ENCODE measurements at regions not wholly inside any gene's neighbourhood (a gene's known extent, or its start where the extent isn't known, plus 50 kb on each side); places are given as distances from the start of the nearest gene placed in this dataset.
A peak's percentile ranks its signal among the peaks of the same experiment; 100 is the strongest.

DNA sequence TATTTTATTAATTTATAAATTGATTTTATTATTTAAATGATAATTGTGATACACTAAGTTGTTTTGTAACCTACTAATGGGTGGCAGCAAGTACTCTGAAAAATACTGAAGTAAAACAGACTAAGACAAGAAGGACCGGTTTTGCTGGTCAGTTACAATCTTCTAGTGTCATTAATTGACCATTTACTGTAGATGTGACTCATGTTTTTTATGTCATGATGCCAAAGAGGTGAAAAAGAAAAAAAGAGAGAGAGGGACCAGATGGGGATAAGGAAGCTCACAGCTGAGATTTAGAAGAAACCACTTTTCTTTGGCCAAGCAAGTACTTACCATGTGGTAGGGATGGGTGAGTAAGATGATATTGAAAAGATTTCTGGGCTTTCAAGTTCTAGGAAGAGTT, 955.8 kb upstream of the LRRTM1 start:
- peak; percentile 57 for ATAC-seq

GRCh38 chr2:81250270-81250669, 945.7 kb upstream of the LRRTM1 start:
- no peak for ATAC-seq

GRCh38 chr2:81249152-81249551, 944.6 kb upstream of the LRRTM1 start:
- no peak for ATAC-seq

DNA sequence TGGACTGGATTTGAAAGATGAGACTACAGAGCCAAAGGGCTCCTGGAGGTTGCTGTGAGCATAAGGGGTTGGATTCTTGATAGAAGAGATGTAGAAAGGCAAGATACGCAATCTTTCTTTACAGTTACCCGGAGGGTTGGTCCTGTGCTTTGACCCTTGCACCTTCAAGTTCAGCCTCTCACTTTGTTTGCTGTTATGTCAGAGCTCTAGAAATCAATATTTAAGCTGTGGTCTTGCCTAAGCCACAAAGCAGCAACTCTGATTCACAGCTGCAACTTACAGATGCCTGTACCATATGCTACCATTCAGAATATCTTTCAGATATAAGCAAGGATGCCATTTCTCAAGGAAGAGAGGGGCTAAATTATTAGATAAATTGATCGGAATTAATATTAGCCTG, 943.1 kb upstream of the LRRTM1 start:
- ATAC-seq: no peak

- no peak for ATAC-seq
These were observed 937.9 kb upstream of the LRRTM1 start for GRCh38 chr2:81242501-81242900.

GRCh38 chr2:81238462-81238861, 933.9 kb upstream of the LRRTM1 start:
- ATAC-seq: no peak

- no peak for ATAC-seq
These were observed 931.0 kb upstream of the LRRTM1 start for GRCh38 chr2:81235601-81236000.

DNA sequence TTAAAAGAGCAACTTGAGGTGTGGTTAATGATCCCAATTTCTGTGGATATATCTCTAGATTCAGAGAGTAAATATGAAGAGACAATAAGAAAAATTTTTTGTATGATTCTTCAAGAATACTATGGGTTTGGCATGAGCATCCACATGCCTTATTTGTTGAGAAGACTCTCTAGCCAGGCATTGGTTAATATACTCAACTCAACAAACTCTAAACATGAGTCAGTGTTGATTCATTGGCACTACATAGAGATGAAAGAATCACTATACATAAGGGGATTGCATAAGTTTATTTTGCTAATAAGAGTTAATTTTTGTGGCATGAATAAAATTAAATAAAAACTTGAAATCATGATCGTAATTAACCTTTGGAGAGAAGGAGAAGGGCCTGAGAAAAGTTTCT, 930.2 kb upstream of the LRRTM1 start:
- ATAC-seq: no peak

DNA sequence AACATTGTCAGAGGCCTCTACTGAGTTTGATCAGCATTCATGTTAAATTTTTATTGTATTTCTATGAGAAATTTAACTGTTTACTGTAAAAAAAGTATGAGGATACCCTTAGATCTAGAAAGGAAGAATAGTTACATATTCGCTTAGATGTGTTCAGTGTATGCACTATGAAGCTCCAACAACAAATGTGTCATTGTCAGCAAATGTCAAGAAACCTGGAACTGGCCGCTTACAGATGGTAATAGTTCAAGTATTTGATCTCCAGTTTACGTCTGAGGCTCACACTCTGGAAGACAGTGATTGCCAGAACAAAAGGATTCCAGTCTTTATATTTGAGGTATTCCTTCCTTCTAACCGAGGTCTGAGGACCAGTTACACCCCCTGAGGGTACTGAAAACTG, 921.2 kb upstream of the LRRTM1 start:
- no peak for ATAC-seq

DNA sequence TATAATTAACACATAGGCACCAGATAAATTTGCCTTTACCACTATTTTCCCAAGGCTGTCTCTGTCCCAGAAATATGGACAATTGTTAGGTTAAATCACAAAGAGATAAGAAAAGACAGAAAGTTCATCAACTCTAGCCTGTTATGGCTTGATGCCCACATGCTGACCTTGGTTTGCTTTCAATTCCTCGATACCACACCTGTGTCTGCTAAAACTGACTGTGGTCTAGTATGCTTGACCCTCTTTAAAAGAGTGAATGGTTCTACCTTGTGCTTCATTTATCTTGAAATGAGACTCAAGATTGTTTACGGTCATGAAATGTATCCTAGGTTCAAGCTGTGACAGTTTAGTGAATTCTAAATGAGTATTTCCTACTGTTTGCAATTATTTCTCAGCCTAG, 909.0 kb upstream of the LRRTM1 start:
- no peak for ATAC-seq

DNA sequence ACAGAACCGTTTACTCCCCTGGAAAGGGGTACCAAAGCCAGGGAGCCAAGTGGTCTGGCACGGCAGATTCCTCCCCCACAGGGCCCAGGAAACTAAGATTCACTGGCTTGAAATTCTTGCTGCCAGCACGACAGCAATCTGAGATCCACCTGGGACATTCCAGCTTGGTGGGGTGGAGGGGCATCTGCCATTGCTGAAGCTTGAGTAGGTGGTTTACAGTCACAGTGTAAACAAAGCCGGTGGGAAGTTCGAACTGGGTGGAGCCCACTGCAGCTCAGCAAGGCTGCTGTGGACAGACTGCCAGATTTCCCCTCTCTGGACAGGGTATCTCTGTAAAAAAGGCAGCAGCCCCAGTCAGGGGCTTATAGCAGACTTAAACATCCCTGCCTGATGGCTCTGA, 901.7 kb upstream of the LRRTM1 start:
- ATAC-seq: no peak

- no peak for ATAC-seq
These were observed 892.5 kb upstream of the LRRTM1 start for GRCh38 chr2:81196933-81197628.

DNA sequence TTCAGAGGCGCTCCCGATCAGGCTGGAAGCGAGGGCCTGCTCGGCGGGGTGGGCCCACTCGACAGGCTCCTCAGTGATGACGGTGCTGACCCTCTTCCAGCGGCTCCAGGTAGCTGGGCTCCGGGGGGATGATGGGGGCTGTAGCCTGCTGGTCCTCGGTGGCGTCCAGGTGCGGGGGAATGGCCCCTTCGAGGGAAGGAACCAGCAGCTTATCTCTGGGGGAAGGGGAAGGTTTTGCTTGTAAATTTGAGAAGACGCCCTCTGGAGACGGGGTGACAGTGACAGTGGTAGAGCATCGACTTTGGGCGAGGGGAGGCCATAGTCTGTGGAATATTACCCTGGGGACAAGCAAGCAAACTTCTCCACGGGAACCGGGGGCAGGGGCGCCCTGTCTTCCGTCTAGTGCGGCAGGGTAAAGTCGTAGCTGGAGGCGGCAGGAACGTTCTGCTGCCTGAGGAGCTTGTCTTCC, 891.9 kb upstream of the LRRTM1 start:
- no peak for ATAC-seq

DNA sequence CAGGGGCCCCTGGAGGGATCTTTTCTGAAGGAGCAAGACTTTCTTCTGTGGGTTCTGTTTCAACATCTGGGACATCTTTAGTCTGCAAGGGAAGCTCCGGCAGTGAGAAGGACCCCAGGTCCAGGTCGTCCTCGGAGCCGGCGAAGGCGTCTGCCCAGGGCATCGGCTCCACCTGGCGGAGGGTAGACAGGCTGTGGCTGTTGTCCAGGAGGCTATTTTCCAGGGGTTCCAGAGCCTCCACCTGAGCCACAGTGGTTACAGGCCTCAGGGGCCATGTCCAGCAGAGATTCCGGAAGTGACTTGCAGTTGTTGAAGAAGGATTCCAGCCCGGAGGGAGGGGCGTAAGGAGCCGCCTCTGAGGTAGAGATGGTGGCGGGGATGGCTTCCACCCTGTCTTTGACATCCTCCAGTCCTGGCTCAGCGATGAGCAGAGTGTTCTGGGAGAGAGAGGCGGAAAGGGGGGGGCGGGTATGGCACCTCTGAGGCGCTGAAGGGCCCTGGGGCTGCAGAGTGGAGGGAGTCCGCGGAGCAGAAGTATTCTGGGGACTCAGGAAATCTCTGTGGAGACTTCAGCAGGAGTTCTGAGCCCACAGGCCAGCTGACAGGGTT, 891.3 kb upstream of the LRRTM1 start:
- ATAC-seq: no peak

DNA sequence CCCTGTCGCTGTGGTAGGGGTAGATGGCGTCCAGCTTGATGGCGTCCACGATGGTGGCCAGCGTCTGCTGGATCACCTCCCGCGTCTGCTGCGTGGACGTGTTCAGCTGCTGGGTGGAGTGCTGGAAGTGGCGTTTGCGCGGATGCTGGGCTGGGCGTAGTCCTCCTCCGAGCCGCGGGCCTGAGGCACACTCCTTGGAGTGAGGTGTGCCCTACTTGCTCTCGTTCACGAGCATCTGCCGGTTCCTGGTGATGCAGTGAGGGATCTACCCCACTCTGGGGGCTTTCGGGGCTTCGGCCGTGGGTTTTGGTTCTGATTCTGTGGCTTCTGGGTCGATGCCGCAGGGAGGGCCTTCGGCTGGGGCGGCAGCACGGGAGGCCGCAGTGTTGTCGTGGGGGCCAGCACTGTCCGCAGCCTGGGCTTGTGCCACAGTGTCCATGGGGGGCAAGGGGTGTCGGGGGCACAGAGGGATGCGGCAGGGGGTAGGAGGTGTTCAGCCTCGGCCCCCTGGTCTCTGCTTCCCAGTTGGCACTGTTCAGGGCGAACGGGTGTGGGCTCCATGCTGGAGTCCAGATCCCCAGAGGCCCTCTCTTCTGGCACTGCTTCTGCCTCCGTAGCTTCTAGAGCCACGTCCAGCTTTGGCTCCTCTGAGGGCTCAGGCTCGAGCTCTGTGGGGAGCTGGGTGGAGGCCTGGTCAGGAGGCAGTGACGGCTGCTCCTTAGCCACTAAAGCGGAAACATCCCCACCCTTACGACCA, 890.6 kb upstream of the LRRTM1 start:
- no peak for ATAC-seq

DNA sequence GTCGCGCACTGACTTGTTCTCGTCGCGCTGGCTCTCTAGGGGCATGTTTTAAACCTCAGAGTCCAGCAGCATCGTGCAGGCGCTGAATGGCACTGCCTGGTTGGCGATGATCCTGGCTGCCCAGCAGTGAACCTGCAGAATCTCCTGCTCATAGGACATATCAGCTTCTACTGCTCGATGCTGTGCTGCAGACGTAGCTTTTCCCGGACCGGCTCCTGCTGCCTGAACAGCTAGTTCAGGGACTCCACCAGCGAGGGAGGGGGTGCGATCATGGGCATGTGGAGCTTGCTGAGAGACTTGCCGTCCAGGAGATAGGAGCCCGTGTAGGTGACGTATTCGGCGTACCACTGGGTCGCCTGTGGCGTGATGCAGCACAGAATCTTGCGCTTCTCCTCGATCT, 890.0 kb upstream of the LRRTM1 start:
- no peak for ATAC-seq

GRCh38 chr2:81194176-81194575, 889.6 kb upstream of the LRRTM1 start:
- no peak for ATAC-seq

DNA sequence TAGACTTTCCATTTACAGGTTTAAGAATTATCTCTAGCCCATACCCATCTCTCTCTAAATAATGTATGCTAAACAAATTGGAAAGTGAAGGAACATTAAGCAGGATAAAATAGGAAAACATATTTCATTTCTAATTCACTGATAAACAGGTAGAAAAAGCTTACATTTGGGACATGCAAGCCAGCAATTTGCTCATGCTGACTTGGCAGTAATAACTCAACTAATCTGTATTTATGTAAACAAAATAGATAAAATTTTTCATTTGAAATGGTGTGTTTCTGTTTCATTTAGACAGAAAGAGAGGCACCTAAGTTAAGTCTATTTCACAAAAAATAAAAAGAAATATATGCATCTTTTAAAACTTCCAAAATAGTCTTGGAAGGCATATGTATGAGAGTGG, 877.3 kb upstream of the LRRTM1 start:
- ATAC-seq: no peak

DNA sequence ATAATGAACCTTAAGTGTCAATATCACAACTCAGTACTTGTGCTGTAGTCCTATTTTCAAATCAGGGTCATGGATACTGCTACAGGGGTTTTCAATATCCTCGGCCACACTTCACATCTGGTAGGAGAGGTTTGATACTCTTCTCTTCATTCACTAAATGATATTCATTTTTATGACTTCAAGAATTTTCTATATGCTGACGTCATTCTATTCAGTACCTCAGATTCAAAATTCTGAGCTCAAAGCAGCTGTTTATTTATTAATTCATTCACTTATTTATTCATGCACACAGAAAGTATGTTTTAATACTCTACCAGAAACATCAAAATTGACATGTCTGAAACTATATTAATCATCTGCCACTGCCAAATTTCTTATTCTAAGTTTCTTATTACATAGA, 866.9 kb upstream of the LRRTM1 start:
- ATAC-seq: no peak

GRCh38 chr2:81163583-81163982, 859.0 kb upstream of the LRRTM1 start:
- ATAC-seq: no peak

- ATAC-seq: no peak
These were observed 854.0 kb upstream of the LRRTM1 start for GRCh38 chr2:81158505-81158904.

DNA sequence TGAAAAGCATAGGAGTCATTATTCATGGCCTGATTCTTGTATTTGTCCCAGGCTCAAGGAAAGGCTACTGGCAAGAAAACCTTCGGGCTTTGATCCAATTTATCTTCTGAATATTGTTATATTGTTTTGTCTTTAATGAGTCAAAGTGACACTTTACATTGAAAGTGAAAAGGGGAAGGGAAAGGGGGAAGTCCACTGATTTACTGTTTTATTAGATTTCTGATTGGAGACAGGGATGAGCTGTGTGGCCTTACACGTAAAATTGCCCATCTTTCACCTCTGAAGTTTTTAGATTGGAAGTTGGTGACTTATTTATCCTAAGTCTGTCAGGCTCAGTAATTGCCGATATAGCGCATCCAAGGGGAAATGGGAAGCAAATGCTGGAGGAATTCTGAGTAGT, 843.8 kb upstream of the LRRTM1 start:
- ATAC-seq: no peak

- ATAC-seq: no peak
These were observed 831.7 kb upstream of the LRRTM1 start for GRCh38 chr2:81136296-81136695.

- ATAC-seq: no peak
These were observed 792.8 kb upstream of the LRRTM1 start for GRCh38 chr2:81097361-81097760.
